AG04449 (cell line): ENCODE measurements at regions not wholly inside any gene's neighbourhood (a gene's known extent, or its start where the extent isn't known, plus 50 kb on each side); places are given as distances from the start of the nearest gene placed in this dataset.

Source experiments
- CTCF ChIA-PET: fragments of 350-600 bp; formaldehyde crosslinking; extraction: SDS; loops from one replicate; lab custom pipeline; 2021; ENCODE audit warnings: antibody characterized with exemption; lab: Yijun Ruan, JAX
- POLR2A ChIA-PET: fragments of 400-600, 350-600 bp; formaldehyde crosslinking; extraction: SDS; loops from one replicate; lab custom pipeline; 2020; ENCODE audit warnings: antibody characterized with exemption, inconsistent platforms; lab: Yijun Ruan, JAX
- DNase-seq: peaks from one replicate; pipeline ENCODE4 v3.0.0-alpha.2; 2010; ENCODE audit warnings: low read depth, low spot score
- H3K4me3 ChIP-seq: 2 replicates; pipeline ENCODE4 v1.5.1; 2011; ENCODE audit warnings: low read depth, mild to moderate bottlenecking, control low read depth, low read length
- TF ChIP-seq, protein P1 (sequence below): IDR thresholded peaks from one replicate; pipeline ENCODE4 v1.5.1; 2011; ENCODE audit warnings: mild to moderate bottlenecking, moderate library complexity, low read length, control low read depth, inconsistent platforms; ENCODE audit not compliant: insufficient read depth; ENCODE audit errors: missing control alignments

DNA sequence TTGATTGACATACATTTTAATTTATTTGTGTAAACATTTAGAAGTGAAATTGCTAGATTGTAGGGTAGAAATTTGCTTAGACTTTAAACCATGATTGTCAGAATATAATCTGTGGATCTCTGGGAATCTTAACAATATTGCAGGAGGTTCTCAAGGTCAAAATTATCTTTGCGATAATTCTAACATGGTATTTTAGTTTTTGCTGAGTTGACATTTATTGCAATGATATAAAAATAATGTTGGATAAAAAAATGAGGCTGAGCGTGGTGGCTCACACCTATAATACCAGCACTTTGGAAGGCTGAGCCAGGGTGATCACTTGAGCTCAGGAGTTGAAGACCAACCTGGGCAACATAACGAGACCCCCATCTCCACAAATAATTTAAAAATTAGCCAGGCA is 70.3 kb upstream of the SGCD start:
- no peak overlapping the region for H3K4me3 ChIP-seq
- DNase-seq: no peak
- TF ChIP-seq, protein P1, sequence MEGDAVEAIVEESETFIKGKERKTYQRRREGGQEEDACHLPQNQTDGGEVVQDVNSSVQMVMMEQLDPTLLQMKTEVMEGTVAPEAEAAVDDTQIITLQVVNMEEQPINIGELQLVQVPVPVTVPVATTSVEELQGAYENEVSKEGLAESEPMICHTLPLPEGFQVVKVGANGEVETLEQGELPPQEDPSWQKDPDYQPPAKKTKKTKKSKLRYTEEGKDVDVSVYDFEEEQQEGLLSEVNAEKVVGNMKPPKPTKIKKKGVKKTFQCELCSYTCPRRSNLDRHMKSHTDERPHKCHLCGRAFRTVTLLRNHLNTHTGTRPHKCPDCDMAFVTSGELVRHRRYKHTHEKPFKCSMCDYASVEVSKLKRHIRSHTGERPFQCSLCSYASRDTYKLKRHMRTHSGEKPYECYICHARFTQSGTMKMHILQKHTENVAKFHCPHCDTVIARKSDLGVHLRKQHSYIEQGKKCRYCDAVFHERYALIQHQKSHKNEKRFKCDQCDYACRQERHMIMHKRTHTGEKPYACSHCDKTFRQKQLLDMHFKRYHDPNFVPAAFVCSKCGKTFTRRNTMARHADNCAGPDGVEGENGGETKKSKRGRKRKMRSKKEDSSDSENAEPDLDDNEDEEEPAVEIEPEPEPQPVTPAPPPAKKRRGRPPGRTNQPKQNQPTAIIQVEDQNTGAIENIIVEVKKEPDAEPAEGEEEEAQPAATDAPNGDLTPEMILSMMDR: no peak
- ChIA-PET POLR2A (interaction anchor here (1.0 kb wide), 1 partner anchor 103 kb away, joined by 3 read pairs; no protein-coding TSS in a partner anchor), CTCF (no interaction called here)

DNA sequence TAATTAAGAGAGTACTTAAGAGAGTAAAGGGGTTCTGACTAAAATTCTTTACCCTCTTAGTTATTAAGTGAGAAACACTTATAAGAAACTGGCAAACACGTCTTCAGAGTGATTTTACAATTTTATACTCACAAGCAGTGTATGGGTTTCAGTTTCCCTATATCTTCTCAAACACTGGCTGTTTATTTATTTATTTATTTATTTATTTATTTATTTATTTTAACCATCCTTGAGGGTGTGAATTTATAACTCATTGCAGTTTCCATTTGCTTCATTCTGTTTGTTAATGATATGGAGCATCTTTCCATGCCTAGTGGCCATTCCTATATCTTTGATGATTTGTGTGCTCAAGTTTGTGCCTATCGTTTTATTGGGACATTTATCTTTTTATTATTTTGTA is 68.0 kb upstream of the SGCD start:
- H3K4me3 ChIP-seq: no peak overlapping the region
- ChIA-PET CTCF (no interaction called here), POLR2A (no interaction called here)
- TF ChIP-seq, protein P1: no peak
- no peak for DNase-seq

DNA sequence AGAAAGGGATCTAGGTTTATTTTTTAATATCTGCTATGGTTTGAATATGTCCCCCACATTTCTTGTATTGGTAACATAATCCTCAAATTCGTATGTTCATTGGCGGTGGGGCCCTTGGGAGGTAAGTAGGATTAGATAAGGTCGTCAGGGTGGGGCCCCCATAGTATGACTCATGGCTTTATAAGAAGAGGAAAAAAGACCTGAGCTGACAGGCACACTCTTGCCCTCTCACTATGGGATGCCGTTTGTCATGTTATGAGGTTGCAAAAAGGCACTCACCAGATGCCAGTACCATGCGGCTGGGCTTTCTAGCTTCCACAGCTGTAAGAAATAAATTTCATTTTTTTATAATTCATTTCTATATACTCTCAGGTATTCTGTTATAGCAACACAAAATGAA is 67.3 kb upstream of the SGCD start:
- no peak overlapping the region for H3K4me3 ChIP-seq
- no peak for DNase-seq
- POLR2A ChIA-PET: no interaction called here
- TF ChIP-seq, protein P1: no peak
- CTCF ChIA-PET: no interaction called here

DNA sequence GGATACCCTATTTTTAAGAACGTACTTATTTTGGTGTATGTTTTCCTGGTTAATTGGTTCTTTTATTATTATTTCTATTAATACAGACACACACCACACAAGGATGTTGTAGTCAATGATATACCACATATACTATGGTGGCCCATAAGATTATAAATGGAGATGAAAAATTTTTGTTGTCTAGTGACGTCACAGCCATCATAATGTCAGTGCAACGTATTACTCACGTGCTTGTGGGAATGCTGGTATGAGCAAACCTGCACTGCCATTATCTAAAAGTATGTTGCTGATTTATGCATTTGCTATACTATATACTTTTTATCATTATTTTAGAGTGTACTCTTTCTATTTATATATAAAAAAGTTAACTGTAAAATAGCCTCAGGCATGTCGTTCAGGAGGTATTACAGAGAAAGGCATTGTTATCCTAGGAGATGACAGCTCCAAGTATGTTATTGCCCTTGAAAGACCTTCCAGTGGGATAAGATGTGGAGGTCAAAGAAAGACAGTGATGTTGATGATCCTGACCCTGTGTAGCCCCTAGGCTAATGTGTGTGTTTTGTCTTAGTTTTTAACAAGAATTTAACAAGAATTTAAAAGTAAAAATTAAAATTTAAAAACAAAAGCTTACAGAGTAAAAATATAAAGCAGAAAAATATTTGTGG is 65.6 kb upstream of the SGCD start:
- H3K4me3 ChIP-seq: no peak overlapping the region
- ChIA-PET POLR2A (no interaction called here), CTCF (no interaction called here)
- TF ChIP-seq, protein P1: no peak
- DNase-seq: no peak

DNA sequence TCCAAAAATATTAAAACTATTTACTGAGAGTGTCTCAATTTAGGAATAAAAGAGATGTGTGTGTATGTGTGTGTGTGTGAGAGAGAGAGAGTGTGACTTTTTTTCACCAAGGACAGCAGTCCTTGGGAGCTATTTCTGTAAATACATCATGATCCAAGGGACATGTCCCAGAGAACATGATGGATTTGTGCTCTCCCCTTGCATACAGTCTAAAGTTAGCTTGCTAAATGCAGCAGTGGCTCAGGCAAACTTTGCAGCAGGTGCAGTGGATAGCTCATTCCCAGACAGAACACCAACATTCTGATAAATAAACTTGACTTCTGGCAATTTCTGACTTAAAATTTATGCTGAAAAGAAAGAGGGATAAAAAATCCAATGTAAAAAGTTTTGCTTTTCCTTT is 55.4 kb upstream of the SGCD start:
- ChIA-PET POLR2A (no interaction called here), CTCF (no interaction called here)

DNA sequence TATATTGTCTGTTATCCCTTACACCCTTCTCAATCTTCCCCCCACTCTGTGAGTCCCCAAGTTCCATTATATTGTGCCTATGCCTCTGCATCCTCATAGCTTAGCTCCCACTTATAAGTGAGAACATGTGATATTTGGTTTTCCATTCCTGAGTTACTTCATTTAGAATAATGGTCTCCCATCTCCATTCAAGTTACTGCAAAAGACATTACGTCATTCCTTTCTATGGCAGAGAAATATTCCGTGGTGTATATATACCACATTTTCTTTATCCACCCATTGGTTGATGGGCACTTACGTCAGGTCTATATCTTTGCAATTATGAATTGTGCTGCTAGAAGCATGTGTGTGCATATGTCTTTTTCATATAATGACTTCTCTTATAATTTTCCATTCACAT is 54.8 kb upstream of the SGCD start:
- TF ChIP-seq, protein P1: no peak
- no peak for DNase-seq
- H3K4me3 ChIP-seq: no peak overlapping the region
- ChIA-PET POLR2A (no interaction called here), CTCF (no interaction called here)

More for the DNA sequence above, 55.4 kb upstream of the SGCD start:
- DNase-seq: no peak
- no peak overlapping the region for H3K4me3 ChIP-seq
- TF ChIP-seq, protein P1: no peak
